GM12878 (cell line): ENCODE measurements at regions not wholly inside any gene's neighbourhood (a gene's known extent, or its start where the extent isn't known, plus 50 kb on each side); places are given as distances from the start of the nearest gene placed in this dataset.
A peak's percentile ranks its signal among the peaks of the same experiment; 100 is the strongest.

Experiments used
- ASH2L ChIP-seq: fragments of 300-600, 200-600 bp; sonication (generic); IDR thresholded peaks from 2 replicates; pipeline ENCODE4 v1.6.1; 2017; ENCODE audit warnings: low read depth, mild to moderate bottlenecking, borderline replicate concordance
- CBX3 ChIP-seq: fragments of 200-600 bp; sonication (generic); IDR thresholded peaks from 2 replicates; pipeline ENCODE4 v1.6.1; 2016; ENCODE audit warnings: low read depth, borderline replicate concordance
- CHD2 ChIP-seq: IDR thresholded peaks from 2 replicates; pipeline ENCODE4 v1.6.1; 2011; ENCODE audit warnings: low read depth, low read length, improper control_type of control experiment, borderline replicate concordance
- ETV6 ChIP-seq, 2 experiments: fragments of 450-650 bp in 1 of 2; IDR thresholded peaks in 1 of 2; conservative IDR thresholded peaks in 1 of 2; 2 replicates each; pipeline ENCODE4 v1.6.1; 2014; ENCODE audit warnings: antibody characterized with exemption in 1 of 2, borderline replicate concordance in 1 of 2, low read depth in 1 of 2, mild to moderate bottlenecking in 1 of 2, moderate library complexity in 1 of 2
- FOXM1 ChIP-seq: IDR thresholded peaks from 2 replicates; pipeline ENCODE4 v1.6.1; 2012; ENCODE audit warnings: low read depth, mild to moderate bottlenecking, inconsistent platforms, low read length, moderate library complexity
- IRF4 ChIP-seq: IDR thresholded peaks from 2 replicates; pipeline ENCODE4 v1.6.1; 2011; ENCODE audit warnings: low read depth, low read length
- JUND ChIP-seq: IDR thresholded peaks from 2 replicates; pipeline ENCODE4 v1.6.1; 2012; ENCODE audit warnings: low read depth, mild to moderate bottlenecking, low read length, improper control_type of control experiment, moderate library complexity
- KLF5 ChIP-seq: fragments of 450-650 bp; IDR thresholded peaks from 2 replicates; pipeline ENCODE4 v1.6.1; 2014; ENCODE audit warnings: mild to moderate bottlenecking; ENCODE audit not compliant: partially characterized antibody
- MTA3 ChIP-seq: IDR thresholded peaks from 2 replicates; pipeline ENCODE4 v1.6.1; 2012; ENCODE audit warnings: low read length, inconsistent platforms, borderline replicate concordance
- MXI1 ChIP-seq: fragments of 150-350 bp; IDR thresholded peaks from 2 replicates; pipeline ENCODE4 v1.6.1; 2011; ENCODE audit warnings: low read depth, mild to moderate bottlenecking, inconsistent platforms, low read length, improper control_type of control experiment
- NFIC ChIP-seq: IDR thresholded peaks from 2 replicates; pipeline ENCODE4 v1.6.1; 2012; ENCODE audit warnings: low read depth, mild to moderate bottlenecking, inconsistent platforms, low read length, moderate library complexity
- NFXL1 ChIP-seq: fragments of 450-650 bp; IDR thresholded peaks from 2 replicates; pipeline ENCODE4 v1.6.1; 2017; ENCODE audit warnings: antibody characterized with exemption, mild to moderate bottlenecking, borderline replicate concordance
- NR2C1 ChIP-seq: fragments of 450-650 bp; IDR thresholded peaks from 2 replicates; pipeline ENCODE4 v1.6.1; 2017; ENCODE audit warnings: antibody characterized with exemption, mild to moderate bottlenecking, moderate library complexity
- RAD51 ChIP-seq: fragments of 450-650 bp; IDR thresholded peaks from 2 replicates; pipeline ENCODE4 v1.6.1; 2016; ENCODE audit warnings: moderate library complexity, mild to moderate bottlenecking, inconsistent platforms
- RCOR1 ChIP-seq: conservative IDR thresholded peaks from 2 replicates; pipeline ENCODE4 v1.6.1; 2012; ENCODE audit warnings: low read depth, low read length, improper control_type of control experiment
- RELA ChIP-seq: fragments of 450-650 bp; IDR thresholded peaks from 2 replicates; pipeline ENCODE4 v1.8.0; 2014; ENCODE audit warnings: borderline replicate concordance; ENCODE audit not compliant: partially characterized antibody
- SIX5 ChIP-seq: IDR thresholded peaks from 2 replicates; pipeline ENCODE4 v1.6.1; 2011; ENCODE audit warnings: mild to moderate bottlenecking, low read depth, low read length, moderate library complexity; ENCODE audit not compliant: severe bottlenecking
- SMC3 ChIP-seq: IDR thresholded peaks from 2 replicates; pipeline ENCODE4 v1.6.1; 2011; ENCODE audit warnings: low read length, improper control_type of control experiment, borderline replicate concordance
- SREBF2 ChIP-seq: IDR thresholded peaks from 2 replicates; pipeline ENCODE4 v1.6.1; 2012; ENCODE audit warnings: mild to moderate bottlenecking, low read length
- TAF1 ChIP-seq: IDR thresholded peaks from 2 replicates; pipeline ENCODE4 v1.6.1; 2011; ENCODE audit warnings: mild to moderate bottlenecking, low read depth, low read length, borderline replicate concordance
- YBX1 ChIP-seq: fragments of 450-650 bp; IDR thresholded peaks from 2 replicates; pipeline ENCODE4 v1.6.1; 2016; ENCODE audit warnings: antibody characterized with exemption
- TF ChIP-seq, protein P1 (sequence below): fragments of 450-650 bp; IDR thresholded peaks from 2 replicates; pipeline ENCODE4 v1.6.1; 2017; ENCODE audit warnings: borderline replicate concordance
- TF ChIP-seq, protein P2 (sequence below): fragments of 450-650 bp; IDR thresholded peaks from 2 replicates; pipeline ENCODE4 v1.6.1; 2018; ENCODE audit warnings: mild to moderate bottlenecking, low read depth, moderate library complexity; ENCODE audit not compliant: partially characterized antibody
- TF ChIP-seq, protein P3 (sequence below): fragments of 450-650 bp; IDR thresholded peaks from 2 replicates; pipeline ENCODE4 v1.6.1; 2017; ENCODE audit warnings: mild to moderate bottlenecking, moderate library complexity

DNA sequence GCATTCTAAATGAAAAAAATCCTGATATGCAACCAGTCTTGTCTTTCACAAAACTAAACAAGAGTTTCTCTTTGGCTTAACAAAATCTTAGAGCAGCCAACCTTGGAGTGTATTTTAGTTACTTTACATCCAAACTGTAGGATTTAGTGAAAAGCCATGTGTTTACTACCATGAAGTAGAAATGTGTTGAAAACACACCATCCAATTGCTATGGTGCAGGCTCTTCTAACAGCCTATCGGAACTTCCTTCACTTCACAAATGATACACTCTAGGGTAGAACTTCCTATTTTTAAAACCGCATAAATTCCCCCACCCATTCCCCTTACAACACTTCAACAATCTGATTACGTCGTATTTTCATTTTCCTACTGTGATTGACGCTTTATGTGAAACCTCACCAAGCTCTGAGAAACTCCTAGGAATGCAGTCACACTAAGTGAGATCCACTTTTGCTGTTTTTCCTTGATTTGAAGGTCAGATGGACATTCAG lies 74.4 kb upstream of the MAP4K4 start (continued):
- TF ChIP-seq, protein P1, sequence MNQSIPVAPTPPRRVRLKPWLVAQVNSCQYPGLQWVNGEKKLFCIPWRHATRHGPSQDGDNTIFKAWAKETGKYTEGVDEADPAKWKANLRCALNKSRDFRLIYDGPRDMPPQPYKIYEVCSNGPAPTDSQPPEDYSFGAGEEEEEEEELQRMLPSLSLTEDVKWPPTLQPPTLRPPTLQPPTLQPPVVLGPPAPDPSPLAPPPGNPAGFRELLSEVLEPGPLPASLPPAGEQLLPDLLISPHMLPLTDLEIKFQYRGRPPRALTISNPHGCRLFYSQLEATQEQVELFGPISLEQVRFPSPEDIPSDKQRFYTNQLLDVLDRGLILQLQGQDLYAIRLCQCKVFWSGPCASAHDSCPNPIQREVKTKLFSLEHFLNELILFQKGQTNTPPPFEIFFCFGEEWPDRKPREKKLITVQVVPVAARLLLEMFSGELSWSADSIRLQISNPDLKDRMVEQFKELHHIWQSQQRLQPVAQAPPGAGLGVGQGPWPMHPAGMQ = no peak
- TF ChIP-seq YBX1 (no peak), SIX5 (no peak), CBX3 (no peak), NR2C1 (no peak), NFIC (peak; percentile 77), FOXM1 (peak; percentile 51; the same call in 1 of the 2 replicates), CHD2 (0 out of 2 replicates have a peak, but pooled peaks have one; percentile 36), RELA (peak; percentile 75), SMC3 (no peak), SREBF2 (no peak), JUND (no peak), KLF5 (no peak), TAF1 (no peak), MXI1 (0 out of 2 replicates have a peak, but pooled peaks have one; percentile 14), IRF4 (no peak), MTA3 (no peak), RAD51 (no peak), ETV6 (conservative IDR thresholded peaks at IDR 0.05 in 1 of 2, IDR thresholded peaks at IDR 0.05 in 1 of 2; ENCODE audit: borderline replicate concordance in 1 of 2, low read depth in 1 of 2) (peak in 1 of 2 experiments; percentile 66; a peak in 2 of 4 replicates), ASH2L (no peak), NFXL1 (no peak), RCOR1 (no peak)
- TF ChIP-seq, protein P2, sequence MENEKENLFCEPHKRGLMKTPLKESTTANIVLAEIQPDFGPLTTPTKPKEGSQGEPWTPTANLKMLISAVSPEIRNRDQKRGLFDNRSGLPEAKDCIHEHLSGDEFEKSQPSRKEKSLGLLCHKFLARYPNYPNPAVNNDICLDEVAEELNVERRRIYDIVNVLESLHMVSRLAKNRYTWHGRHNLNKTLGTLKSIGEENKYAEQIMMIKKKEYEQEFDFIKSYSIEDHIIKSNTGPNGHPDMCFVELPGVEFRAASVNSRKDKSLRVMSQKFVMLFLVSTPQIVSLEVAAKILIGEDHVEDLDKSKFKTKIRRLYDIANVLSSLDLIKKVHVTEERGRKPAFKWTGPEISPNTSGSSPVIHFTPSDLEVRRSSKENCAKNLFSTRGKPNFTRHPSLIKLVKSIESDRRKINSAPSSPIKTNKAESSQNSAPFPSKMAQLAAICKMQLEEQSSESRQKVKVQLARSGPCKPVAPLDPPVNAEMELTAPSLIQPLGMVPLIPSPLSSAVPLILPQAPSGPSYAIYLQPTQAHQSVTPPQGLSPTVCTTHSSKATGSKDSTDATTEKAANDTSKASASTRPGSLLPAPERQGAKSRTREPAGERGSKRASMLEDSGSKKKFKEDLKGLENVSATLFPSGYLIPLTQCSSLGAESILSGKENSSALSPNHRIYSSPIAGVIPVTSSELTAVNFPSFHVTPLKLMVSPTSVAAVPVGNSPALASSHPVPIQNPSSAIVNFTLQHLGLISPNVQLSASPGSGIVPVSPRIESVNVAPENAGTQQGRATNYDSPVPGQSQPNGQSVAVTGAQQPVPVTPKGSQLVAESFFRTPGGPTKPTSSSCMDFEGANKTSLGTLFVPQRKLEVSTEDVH = no peak
- TF ChIP-seq, protein P3, sequence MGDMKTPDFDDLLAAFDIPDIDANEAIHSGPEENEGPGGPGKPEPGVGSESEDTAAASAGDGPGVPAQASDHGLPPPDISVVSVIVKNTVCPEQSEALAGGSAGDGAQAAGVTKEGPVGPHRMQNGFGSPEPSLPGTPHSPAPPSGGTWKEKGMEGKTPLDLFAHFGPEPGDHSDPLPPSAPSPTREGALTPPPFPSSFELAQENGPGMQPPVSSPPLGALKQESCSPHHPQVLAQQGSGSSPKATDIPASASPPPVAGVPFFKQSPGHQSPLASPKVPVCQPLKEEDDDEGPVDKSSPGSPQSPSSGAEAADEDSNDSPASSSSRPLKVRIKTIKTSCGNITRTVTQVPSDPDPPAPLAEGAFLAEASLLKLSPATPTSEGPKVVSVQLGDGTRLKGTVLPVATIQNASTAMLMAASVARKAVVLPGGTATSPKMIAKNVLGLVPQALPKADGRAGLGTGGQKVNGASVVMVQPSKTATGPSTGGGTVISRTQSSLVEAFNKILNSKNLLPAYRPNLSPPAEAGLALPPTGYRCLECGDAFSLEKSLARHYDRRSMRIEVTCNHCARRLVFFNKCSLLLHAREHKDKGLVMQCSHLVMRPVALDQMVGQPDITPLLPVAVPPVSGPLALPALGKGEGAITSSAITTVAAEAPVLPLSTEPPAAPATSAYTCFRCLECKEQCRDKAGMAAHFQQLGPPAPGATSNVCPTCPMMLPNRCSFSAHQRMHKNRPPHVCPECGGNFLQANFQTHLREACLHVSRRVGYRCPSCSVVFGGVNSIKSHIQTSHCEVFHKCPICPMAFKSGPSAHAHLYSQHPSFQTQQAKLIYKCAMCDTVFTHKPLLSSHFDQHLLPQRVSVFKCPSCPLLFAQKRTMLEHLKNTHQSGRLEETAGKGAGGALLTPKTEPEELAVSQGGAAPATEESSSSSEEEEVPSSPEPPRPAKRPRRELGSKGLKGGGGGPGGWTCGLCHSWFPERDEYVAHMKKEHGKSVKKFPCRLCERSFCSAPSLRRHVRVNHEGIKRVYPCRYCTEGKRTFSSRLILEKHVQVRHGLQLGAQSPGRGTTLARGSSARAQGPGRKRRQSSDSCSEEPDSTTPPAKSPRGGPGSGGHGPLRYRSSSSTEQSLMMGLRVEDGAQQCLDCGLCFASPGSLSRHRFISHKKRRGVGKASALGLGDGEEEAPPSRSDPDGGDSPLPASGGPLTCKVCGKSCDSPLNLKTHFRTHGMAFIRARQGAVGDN = no peak
